ENCODE measurements at regions not wholly inside any gene's neighbourhood (a gene's known extent, or its start where the extent isn't known, plus 50 kb on each side); places are given as distances from the start of the nearest gene placed in this dataset.

DNA sequence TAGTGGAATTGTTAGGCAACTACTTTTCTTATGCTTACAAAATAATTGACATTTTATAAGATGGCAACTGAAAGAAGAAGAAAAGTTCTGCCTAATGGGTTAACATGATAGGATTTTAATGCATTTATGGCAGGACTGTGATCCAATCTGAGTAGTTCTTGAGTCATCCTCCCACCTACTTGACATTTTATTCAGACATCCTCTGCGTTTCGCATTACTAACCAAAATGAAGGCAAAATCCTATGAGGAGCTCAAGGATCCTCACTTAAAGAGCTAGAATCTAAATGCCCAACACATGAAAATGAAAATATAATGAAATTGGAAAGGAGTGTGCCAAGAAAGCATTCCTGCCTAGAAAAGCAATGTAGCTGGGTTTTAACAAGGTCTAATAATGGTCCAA is 581.1 kb upstream of the SEMA6D start (continued):
- TF ChIP-seq, protein P1, sequence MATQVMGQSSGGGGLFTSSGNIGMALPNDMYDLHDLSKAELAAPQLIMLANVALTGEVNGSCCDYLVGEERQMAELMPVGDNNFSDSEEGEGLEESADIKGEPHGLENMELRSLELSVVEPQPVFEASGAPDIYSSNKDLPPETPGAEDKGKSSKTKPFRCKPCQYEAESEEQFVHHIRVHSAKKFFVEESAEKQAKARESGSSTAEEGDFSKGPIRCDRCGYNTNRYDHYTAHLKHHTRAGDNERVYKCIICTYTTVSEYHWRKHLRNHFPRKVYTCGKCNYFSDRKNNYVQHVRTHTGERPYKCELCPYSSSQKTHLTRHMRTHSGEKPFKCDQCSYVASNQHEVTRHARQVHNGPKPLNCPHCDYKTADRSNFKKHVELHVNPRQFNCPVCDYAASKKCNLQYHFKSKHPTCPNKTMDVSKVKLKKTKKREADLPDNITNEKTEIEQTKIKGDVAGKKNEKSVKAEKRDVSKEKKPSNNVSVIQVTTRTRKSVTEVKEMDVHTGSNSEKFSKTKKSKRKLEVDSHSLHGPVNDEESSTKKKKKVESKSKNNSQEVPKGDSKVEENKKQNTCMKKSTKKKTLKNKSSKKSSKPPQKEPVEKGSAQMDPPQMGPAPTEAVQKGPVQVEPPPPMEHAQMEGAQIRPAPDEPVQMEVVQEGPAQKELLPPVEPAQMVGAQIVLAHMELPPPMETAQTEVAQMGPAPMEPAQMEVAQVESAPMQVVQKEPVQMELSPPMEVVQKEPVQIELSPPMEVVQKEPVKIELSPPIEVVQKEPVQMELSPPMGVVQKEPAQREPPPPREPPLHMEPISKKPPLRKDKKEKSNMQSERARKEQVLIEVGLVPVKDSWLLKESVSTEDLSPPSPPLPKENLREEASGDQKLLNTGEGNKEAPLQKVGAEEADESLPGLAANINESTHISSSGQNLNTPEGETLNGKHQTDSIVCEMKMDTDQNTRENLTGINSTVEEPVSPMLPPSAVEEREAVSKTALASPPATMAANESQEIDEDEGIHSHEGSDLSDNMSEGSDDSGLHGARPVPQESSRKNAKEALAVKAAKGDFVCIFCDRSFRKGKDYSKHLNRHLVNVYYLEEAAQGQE (IDR thresholded peaks at IDR 0.05; ENCODE audit: low read depth, low read length), result no peak
- TF ChIP-seq CBFB (IDR thresholded peaks at IDR 0.05; ENCODE audit: low read depth), result no peak

DNA sequence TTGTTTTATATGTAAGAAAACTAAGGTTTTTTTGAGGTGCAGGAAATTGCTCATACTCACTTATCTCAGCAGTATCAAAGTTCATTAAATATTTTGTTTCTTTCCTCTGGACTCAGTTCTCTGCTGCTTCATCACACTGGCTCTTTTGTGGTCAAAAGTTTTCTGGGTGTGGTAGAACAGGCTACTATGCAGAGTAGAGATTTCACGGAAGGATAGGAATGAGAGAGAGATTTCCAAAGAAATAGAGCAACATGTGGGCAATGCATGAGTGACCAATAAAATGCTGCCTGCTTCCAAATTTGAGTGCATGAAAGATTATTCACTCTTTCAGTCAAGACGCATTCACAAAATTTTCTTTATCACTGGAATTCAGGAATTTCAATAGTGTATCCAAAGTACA is 577.3 kb upstream of the SEMA6D start:
- in situ Hi-C loops (cut with MboI) (no loop called here), intact Hi-C loops (cut with micrococcal nuclease; ENCODE audit: unreplicated experiment) (no loop called here)
- ChIA-PET CTCF (interaction anchor here (1.2 kb wide), 1 partner anchor 430 kb away, joined by 3 read pairs; no protein-coding TSS in a partner anchor), RAD21 (ENCODE audit: unreplicated experiment) (no interaction called here), POLR2A (no interaction called here), SMC1A (ENCODE audit: uncharacterized antibody, unreplicated experiment) (no interaction called here)
- H4K20me1 ChIP-seq (ENCODE audit: control insufficient read depth, insufficient read depth), result no peaks in the 10 kb centered on the region
- no TSS peak for BruUV-seq (replicated peaks)
- H3K9ac ChIP-seq (ENCODE audit: control insufficient read depth, insufficient read depth, low read length), result no peak overlapping the region
- no peaks in the 10 kb centered on the region for H3K4me1 ChIP-seq (ENCODE audit: control insufficient read depth, insufficient read depth, low read length)
- FAIRE-seq, result no peak
- no peaks in the 10 kb centered on the region for H3K79me2 ChIP-seq (ENCODE audit: control insufficient read depth, insufficient read depth, low read length)
- no peaks in the 10 kb centered on the region for H3K36me3 ChIP-seq (ENCODE audit: control insufficient read depth in 2 of 2, insufficient read depth in 2 of 2, low read length in 1 of 2)
- H3K9me3 ChIP-seq (replicated peaks; ENCODE audit: control insufficient read depth, insufficient read depth, low read length), result no peaks in the 10 kb centered on the region
- H3K27me3 ChIP-seq (replicated peaks in 1 of 2; ENCODE audit: control insufficient read depth in 2 of 2, insufficient read depth in 2 of 2, low read length in 1 of 2), result no peaks in the 10 kb centered on the region
- DNase-seq (ENCODE audit: low read depth, low spot score), result no peak
- H3K4me2 ChIP-seq (ENCODE audit: control insufficient read depth, insufficient read depth), result no peak overlapping the region
- 23% methylated on average over 2 of the region's 2 CpGs for WGBS (ENCODE audit: insufficient coverage, insufficient replicate concordance, low lambda C conversion rate, missing lambda C conversion rate)
- H3K27ac ChIP-seq (ENCODE audit: control insufficient read depth, insufficient read depth), result no peak overlapping the region
- no peak for ATAC-seq
- H2AFZ ChIP-seq (ENCODE audit: control insufficient read depth, low read depth, low read length), result no peak overlapping the region
- H3K4me3 ChIP-seq, result no peak overlapping the region
- TF ChIP-seq MEF2B (IDR thresholded peaks at IDR 0.05; ENCODE audit: partially characterized antibody, poor library complexity, severe bottlenecking) (no peak), NR2C2 (IDR thresholded peaks at IDR 0.05; ENCODE audit: borderline replicate concordance, control insufficient read depth, insufficient read length, low read depth) (no peak), BHLHE40 (IDR thresholded peaks at IDR 0.05; ENCODE audit: borderline replicate concordance in 1 of 2, low read depth in 2 of 2, low read length in 1 of 2) (no peak), CHD2 (IDR thresholded peaks at IDR 0.05; ENCODE audit: borderline replicate concordance, low read depth, low read length) (no peak), STAT3 (IDR thresholded peaks at IDR 0.05; ENCODE audit: low read depth, low read length) (no peak), RAD21 (IDR thresholded peaks at IDR 0.05; ENCODE audit: insufficient read depth, low read depth, low read length) (no peak), SMAD1 (IDR thresholded peaks at IDR 0.05; ENCODE audit: low read depth, partially characterized antibody) (no peak), HDAC6 (IDR thresholded peaks at IDR 0.05; ENCODE audit: unreplicated experiment) (no peak), MTA2 (IDR thresholded peaks at IDR 0.05; ENCODE audit: low read depth) (no peak), CHD1 (IDR thresholded peaks at IDR 0.05; ENCODE audit: low read depth, low read length) (no peak)
- TF ChIP-seq, protein P1 (IDR thresholded peaks at IDR 0.05; ENCODE audit: low read depth, low read length), result no peak
- TF ChIP-seq, protein P2, sequence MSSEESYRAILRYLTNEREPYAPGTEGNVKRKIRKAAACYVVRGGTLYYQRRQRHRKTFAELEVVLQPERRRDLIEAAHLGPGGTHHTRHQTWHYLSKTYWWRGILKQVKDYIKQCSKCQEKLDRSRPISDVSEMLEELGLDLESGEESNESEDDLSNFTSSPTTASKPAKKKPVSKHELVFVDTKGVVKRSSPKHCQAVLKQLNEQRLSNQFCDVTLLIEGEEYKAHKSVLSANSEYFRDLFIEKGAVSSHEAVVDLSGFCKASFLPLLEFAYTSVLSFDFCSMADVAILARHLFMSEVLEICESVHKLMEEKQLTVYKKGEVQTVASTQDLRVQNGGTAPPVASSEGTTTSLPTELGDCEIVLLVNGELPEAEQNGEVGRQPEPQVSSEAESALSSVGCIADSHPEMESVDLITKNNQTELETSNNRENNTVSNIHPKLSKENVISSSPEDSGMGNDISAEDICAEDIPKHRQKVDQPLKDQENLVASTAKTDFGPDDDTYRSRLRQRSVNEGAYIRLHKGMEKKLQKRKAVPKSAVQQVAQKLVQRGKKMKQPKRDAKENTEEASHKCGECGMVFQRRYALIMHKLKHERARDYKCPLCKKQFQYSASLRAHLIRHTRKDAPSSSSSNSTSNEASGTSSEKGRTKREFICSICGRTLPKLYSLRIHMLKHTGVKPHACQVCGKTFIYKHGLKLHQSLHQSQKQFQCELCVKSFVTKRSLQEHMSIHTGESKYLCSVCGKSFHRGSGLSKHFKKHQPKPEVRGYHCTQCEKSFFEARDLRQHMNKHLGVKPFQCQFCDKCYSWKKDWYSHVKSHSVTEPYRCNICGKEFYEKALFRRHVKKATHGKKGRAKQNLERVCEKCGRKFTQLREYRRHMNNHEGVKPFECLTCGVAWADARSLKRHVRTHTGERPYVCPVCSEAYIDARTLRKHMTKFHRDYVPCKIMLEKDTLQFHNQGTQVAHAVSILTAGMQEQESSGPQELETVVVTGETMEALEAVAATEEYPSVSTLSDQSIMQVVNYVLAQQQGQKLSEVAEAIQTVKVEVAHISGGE (CRISPR knock-in tag; IDR thresholded peaks at IDR 0.05), result no peak

Data from GM12878 (cell line).